HepG2 (cell line): ENCODE measurements at regions not wholly inside any gene's neighbourhood (a gene's known extent, or its start where the extent isn't known, plus 50 kb on each side); places are given as distances from the start of the nearest gene placed in this dataset.

ENCODE experiments used
- ADNP ChIP-seq: sonication (generic); formaldehyde crosslinking; IDR thresholded peaks from 2 replicates; pipeline ENCODE4 v1.4.0; 2020; ENCODE audit warnings: missing genetic modification reagents
- ATF2 ChIP-seq: sonication (generic); formaldehyde crosslinking; IDR thresholded peaks from 2 replicates; pipeline ENCODE4 v1.4.0; 2020; ENCODE audit warnings: missing genetic modification reagents
- HDAC1 ChIP-seq: sonication (generic); formaldehyde crosslinking; IDR thresholded peaks from 2 replicates; pipeline ENCODE4 v1.5.1; 2020; ENCODE audit warnings: mild to moderate bottlenecking, missing genetic modification reagents
- MAFF ChIP-seq: IDR thresholded peaks from 2 replicates; pipeline ENCODE4 v1.6.1; 2011; ENCODE audit warnings: low read depth, low read length, improper control_type of control experiment
- PBX3 ChIP-seq: sonication (generic); formaldehyde crosslinking; IDR thresholded peaks from 2 replicates; pipeline ENCODE4 v1.8.1; 2023; ENCODE audit warnings: missing genetic modification reagents, inconsistent platforms, borderline replicate concordance
- TF ChIP-seq, protein P1 (sequence below): sonication (generic); formaldehyde crosslinking; IDR thresholded peaks from 2 replicates; pipeline ENCODE4 v1.4.0; 2020; ENCODE audit warnings: low read depth, mild to moderate bottlenecking, missing genetic modification reagents
- TF ChIP-seq, protein P2 (sequence below): sonication (generic); formaldehyde crosslinking; IDR thresholded peaks from 2 replicates; pipeline ENCODE4 v1.5.0; 2020; ENCODE audit warnings: mild to moderate bottlenecking, missing genetic modification reagents, moderate library complexity

- TF ChIP-seq PBX3 (CRISPR knock-in tag) (no peak), HDAC1 (CRISPR knock-in tag) (no peak), MAFF (peak; percentile 80), ADNP (CRISPR knock-in tag) (no peak), ATF2 (no peak)
- TF ChIP-seq, protein P1, sequence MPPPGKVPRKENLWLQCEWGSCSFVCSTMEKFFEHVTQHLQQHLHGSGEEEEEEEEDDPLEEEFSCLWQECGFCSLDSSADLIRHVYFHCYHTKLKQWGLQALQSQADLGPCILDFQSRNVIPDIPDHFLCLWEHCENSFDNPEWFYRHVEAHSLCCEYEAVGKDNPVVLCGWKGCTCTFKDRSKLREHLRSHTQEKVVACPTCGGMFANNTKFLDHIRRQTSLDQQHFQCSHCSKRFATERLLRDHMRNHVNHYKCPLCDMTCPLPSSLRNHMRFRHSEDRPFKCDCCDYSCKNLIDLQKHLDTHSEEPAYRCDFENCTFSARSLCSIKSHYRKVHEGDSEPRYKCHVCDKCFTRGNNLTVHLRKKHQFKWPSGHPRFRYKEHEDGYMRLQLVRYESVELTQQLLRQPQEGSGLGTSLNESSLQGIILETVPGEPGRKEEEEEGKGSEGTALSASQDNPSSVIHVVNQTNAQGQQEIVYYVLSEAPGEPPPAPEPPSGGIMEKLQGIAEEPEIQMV (CRISPR knock-in tag), result no peak
- TF ChIP-seq, protein P2, sequence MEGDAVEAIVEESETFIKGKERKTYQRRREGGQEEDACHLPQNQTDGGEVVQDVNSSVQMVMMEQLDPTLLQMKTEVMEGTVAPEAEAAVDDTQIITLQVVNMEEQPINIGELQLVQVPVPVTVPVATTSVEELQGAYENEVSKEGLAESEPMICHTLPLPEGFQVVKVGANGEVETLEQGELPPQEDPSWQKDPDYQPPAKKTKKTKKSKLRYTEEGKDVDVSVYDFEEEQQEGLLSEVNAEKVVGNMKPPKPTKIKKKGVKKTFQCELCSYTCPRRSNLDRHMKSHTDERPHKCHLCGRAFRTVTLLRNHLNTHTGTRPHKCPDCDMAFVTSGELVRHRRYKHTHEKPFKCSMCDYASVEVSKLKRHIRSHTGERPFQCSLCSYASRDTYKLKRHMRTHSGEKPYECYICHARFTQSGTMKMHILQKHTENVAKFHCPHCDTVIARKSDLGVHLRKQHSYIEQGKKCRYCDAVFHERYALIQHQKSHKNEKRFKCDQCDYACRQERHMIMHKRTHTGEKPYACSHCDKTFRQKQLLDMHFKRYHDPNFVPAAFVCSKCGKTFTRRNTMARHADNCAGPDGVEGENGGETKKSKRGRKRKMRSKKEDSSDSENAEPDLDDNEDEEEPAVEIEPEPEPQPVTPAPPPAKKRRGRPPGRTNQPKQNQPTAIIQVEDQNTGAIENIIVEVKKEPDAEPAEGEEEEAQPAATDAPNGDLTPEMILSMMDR (CRISPR knock-in tag), result no peak
Observed at GRCh38 chr1:232127190-232127589, 500.6 kb downstream of the DISC1 start (continued).
